H1 (cell line): ENCODE measurements at regions not wholly inside any gene's neighbourhood (a gene's known extent, or its start where the extent isn't known, plus 50 kb on each side); places are given as distances from the start of the nearest gene placed in this dataset.

ENCODE experiments used
- BACH1 ChIP-seq: IDR thresholded peaks from 2 replicates; pipeline ENCODE4 v1.6.1; 2012; ENCODE audit warnings: low read length, improper control_type of control experiment
- BRCA1 ChIP-seq: IDR thresholded peaks from 2 replicates; pipeline ENCODE4 v1.6.1; 2012; ENCODE audit warnings: low read depth, low read length, improper control_type of control experiment
- CBX8 ChIP-seq: fragments of 300-800, 300-1000 bp; sonication (generic); IDR thresholded peaks from 2 replicates; pipeline ENCODE4 v1.7.1; 2016; ENCODE audit warnings: low read depth, low read length, borderline replicate concordance
- CREB1 ChIP-seq: IDR thresholded peaks from 2 replicates; pipeline ENCODE4 v1.6.1; 2012; ENCODE audit warnings: inconsistent platforms
- EP300 ChIP-seq, 2 experiments: IDR thresholded peaks; 1 replicate in 1 of 2; 2 replicates in 1 of 2; pipeline ENCODE4 v1.6.1; 2011 to 2012; ENCODE audit warnings: low read depth in 2 of 2, low read length in 2 of 2, mild to moderate bottlenecking in 2 of 2, borderline replicate concordance in 1 of 2, inconsistent platforms in 1 of 2, moderate library complexity in 1 of 2
- HDAC2 ChIP-seq, 2 experiments: fragments of 300-600 bp in 1 of 2; sonication (generic) in 1 of 2; IDR thresholded peaks; 2 replicates each; pipeline ENCODE4 v1.6.1; 2011 to 2012; ENCODE audit warnings: low read depth in 2 of 2, low read length in 2 of 2, mild to moderate bottlenecking in 2 of 2, moderate library complexity in 2 of 2, borderline replicate concordance in 1 of 2, inconsistent platforms in 1 of 2
- HDAC6 ChIP-seq: IDR thresholded peaks from one replicate; pipeline ENCODE4 v1.7.1; 2012; ENCODE audit warnings: low read depth, mild to moderate bottlenecking, inconsistent platforms, low read length, moderate library complexity
- PHF8 ChIP-seq: fragments of 200-600 bp; sonication (generic); conservative IDR thresholded peaks from 2 replicates; pipeline ENCODE4 v1.7.1; 2012; ENCODE audit warnings: low read depth, mild to moderate bottlenecking, inconsistent platforms, low read length, moderate library complexity
- POLR2A ChIP-seq, 2 experiments: IDR thresholded peaks; 1 replicate in 1 of 2; 2 replicates in 1 of 2; pipeline ENCODE4 v1.6.1; 2011; ENCODE audit warnings: low read depth in 2 of 2, low read length in 2 of 2, mild to moderate bottlenecking in 2 of 2; ENCODE audit errors: control extremely low read depth in 1 of 2
- RAD21 ChIP-seq, 2 experiments: IDR thresholded peaks in 1 of 2; conservative IDR thresholded peaks in 1 of 2; 2 replicates each; pipeline ENCODE4 v1.6.1; 2011; ENCODE audit warnings: low read depth in 2 of 2, low read length in 2 of 2, improper control_type of control experiment in 1 of 2, inconsistent platforms in 1 of 2, mild to moderate bottlenecking in 1 of 2, moderate library complexity in 1 of 2
- SP4 ChIP-seq: IDR thresholded peaks from 2 replicates; pipeline ENCODE4 v1.6.1; 2012; ENCODE audit warnings: low read length, inconsistent platforms
- SRF ChIP-seq: IDR thresholded peaks from 2 replicates; pipeline ENCODE4 v1.6.1; 2011; ENCODE audit warnings: mild to moderate bottlenecking, low read depth, low read length, moderate library complexity
- TEAD4 ChIP-seq: IDR thresholded peaks from 2 replicates; pipeline ENCODE4 v1.6.1; 2012; ENCODE audit warnings: low read depth, low read length, inconsistent platforms, mixed read lengths
- TF ChIP-seq, protein P1 (sequence below): IDR thresholded peaks from 2 replicates; pipeline ENCODE4 v1.6.1; 2012; ENCODE audit warnings: low read length, inconsistent platforms

DNA sequence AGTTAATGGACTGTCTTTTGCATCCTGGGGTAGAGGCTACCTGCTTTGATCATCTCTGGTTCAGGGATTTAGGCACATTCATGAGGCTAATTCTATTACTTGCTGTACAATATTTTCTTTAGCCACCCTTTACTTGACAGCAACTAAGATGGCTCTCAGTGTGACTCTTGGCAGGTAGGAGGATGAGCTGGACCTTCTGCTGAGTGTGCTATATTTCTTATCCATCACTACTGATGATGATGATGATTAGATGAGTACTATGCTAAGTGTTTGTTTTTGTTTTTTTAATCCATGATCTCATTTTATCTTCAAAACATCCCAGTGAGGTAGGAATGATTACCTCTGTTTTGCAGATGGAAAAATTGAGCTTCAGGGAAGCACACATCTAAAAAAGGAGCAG, 152.8 kb upstream of the WSCD2 start (continued):
- TF ChIP-seq RAD21 (IDR thresholded peaks at IDR 0.05 in 1 of 2, conservative IDR thresholded peaks at IDR 0.05 in 1 of 2; ENCODE audit: low read depth in 2 of 2, low read length in 2 of 2) (no peak), CREB1 (no peak), SRF (no peak), BACH1 (no peak), SP4 (no peak), BRCA1 (no peak), PHF8 (no peak), TEAD4 (no peak), HDAC6 (no peak), HDAC2 (IDR thresholded peaks at IDR 0.05; ENCODE audit: borderline replicate concordance in 1 of 2, low read depth in 2 of 2, low read length in 2 of 2) (no peak), CBX8 (no peak), EP300 (IDR thresholded peaks at IDR 0.05; ENCODE audit: borderline replicate concordance in 1 of 2, low read depth in 2 of 2, low read length in 2 of 2) (no peak), POLR2A (IDR thresholded peaks at IDR 0.05; ENCODE audit: control extremely low read depth in 1 of 2, low read depth in 2 of 2, low read length in 2 of 2) (no peak)
- TF ChIP-seq, protein P1, sequence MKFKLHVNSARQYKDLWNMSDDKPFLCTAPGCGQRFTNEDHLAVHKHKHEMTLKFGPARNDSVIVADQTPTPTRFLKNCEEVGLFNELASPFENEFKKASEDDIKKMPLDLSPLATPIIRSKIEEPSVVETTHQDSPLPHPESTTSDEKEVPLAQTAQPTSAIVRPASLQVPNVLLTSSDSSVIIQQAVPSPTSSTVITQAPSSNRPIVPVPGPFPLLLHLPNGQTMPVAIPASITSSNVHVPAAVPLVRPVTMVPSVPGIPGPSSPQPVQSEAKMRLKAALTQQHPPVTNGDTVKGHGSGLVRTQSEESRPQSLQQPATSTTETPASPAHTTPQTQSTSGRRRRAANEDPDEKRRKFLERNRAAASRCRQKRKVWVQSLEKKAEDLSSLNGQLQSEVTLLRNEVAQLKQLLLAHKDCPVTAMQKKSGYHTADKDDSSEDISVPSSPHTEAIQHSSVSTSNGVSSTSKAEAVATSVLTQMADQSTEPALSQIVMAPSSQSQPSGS, result no peak
